ENCODE measurements at regions not wholly inside any gene's neighbourhood (a gene's known extent, or its start where the extent isn't known, plus 50 kb on each side); places are given as distances from the start of the nearest gene placed in this dataset.

DNA sequence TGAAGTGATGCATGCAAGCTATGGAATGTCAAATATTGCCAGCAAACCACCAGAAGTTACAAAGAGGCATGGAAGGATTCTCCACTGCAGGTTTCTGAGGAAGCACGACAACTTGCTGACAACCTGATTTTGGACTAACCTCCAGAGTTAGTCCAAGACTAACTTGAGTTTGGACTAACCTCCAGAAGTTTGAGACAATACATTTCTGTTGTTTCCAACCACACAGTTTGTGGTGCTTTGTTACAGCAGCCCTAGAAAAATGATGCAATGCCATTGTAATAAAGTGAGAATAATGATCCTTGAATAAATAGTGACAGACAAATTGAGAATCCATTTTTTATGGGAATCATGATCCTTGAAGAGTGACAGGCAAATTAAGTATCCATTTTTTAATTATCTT lies 169.9 kb upstream of the HDDC2 start:
- Histone ChIP-seq H3K9me3 (ENCODE audit: insufficient read depth, low read length) (no peaks in the 10 kb centered on the region), H3K79me2 (ENCODE audit: insufficient read depth, low read length) (no peaks in the 10 kb centered on the region), H3K9me2 (replicated peaks; ENCODE audit: insufficient read depth, low read length) (no peaks in the 10 kb centered on the region), H3K36me3 (ENCODE audit: low read length) (no peaks in the 10 kb centered on the region), H3K4me3 (ENCODE audit: insufficient read depth, low read length, poor library complexity, severe bottlenecking) (no peak overlapping the region), H3K4me2 (ENCODE audit: low read depth, low read length, poor library complexity, severe bottlenecking) (no peak overlapping the region), H4K20me1 (ENCODE audit: low read depth, low read length) (no peaks in the 10 kb centered on the region), H3K27ac (ENCODE audit: low read depth, low read length) (no peak overlapping the region), H3K27me3 (ENCODE audit: low read length) (no peaks in the 10 kb centered on the region; the same call in 1 of the 2 replicates), H3K9ac (ENCODE audit: low read length) (no peak overlapping the region), H3F3A (ENCODE audit: insufficient read depth) (no peaks in the 10 kb centered on the region), H2AFZ (ENCODE audit: low read depth, low read length, severe bottlenecking) (no peak overlapping the region)
- TF ChIP-seq, protein P1, sequence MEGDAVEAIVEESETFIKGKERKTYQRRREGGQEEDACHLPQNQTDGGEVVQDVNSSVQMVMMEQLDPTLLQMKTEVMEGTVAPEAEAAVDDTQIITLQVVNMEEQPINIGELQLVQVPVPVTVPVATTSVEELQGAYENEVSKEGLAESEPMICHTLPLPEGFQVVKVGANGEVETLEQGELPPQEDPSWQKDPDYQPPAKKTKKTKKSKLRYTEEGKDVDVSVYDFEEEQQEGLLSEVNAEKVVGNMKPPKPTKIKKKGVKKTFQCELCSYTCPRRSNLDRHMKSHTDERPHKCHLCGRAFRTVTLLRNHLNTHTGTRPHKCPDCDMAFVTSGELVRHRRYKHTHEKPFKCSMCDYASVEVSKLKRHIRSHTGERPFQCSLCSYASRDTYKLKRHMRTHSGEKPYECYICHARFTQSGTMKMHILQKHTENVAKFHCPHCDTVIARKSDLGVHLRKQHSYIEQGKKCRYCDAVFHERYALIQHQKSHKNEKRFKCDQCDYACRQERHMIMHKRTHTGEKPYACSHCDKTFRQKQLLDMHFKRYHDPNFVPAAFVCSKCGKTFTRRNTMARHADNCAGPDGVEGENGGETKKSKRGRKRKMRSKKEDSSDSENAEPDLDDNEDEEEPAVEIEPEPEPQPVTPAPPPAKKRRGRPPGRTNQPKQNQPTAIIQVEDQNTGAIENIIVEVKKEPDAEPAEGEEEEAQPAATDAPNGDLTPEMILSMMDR (IDR thresholded peaks at IDR 0.05; ENCODE audit: insufficient read depth, low read length, poor library complexity, severe bottlenecking), result no peak
- no peak for TF ChIP-seq EZH2phosphoT487 (conservative IDR thresholded peaks at IDR 0.05; ENCODE audit: low read length)

DNA sequence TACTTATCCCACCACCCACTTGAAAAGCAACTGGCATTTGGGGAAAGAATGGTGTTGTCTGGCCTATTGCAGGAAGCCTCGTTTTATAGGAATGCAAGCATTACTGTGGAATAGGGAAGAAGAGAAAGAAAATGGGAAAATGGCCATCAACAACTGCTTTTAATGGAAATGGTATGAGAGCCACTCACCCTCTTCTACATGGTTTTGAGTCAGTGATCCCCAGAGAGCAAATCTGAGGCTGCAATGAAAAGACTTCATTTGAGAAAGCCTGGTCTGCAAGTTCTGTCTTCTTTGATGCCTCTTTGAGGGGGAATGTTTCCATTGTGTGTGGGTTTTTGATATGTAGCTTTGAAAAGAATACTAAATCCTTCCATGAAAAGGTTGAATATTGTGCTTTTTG lies 172.3 kb upstream of the HDDC2 start:
- H3K9ac ChIP-seq (ENCODE audit: low read length), result no peak overlapping the region
- no peak overlapping the region for H3K27ac ChIP-seq (ENCODE audit: low read depth, low read length)
- no peaks in the 10 kb centered on the region for H3K9me3 ChIP-seq (ENCODE audit: insufficient read depth, low read length)
- no peak overlapping the region for H3K4me3 ChIP-seq (ENCODE audit: insufficient read depth, low read length, poor library complexity, severe bottlenecking)
- H4K20me1 ChIP-seq (ENCODE audit: low read depth, low read length), result no peaks in the 10 kb centered on the region
- TF ChIP-seq, protein P1 (IDR thresholded peaks at IDR 0.05; ENCODE audit: insufficient read depth, low read length, poor library complexity, severe bottlenecking), result no peak
- no peak for TF ChIP-seq EZH2phosphoT487 (conservative IDR thresholded peaks at IDR 0.05; ENCODE audit: low read length)
- H3K9me2 ChIP-seq (replicated peaks; ENCODE audit: insufficient read depth, low read length), result no peaks in the 10 kb centered on the region
- no peak overlapping the region for H2AFZ ChIP-seq (ENCODE audit: low read depth, low read length, severe bottlenecking)
- H3K27me3 ChIP-seq (ENCODE audit: low read length), result no peaks in the 10 kb centered on the region; the same call in 1 of the 2 replicates
- H3F3A ChIP-seq (ENCODE audit: insufficient read depth), result no peaks in the 10 kb centered on the region
- H3K36me3 ChIP-seq (ENCODE audit: low read length), result no peaks in the 10 kb centered on the region
- no peak overlapping the region for H3K4me2 ChIP-seq (ENCODE audit: low read depth, low read length, poor library complexity, severe bottlenecking)
- no peaks in the 10 kb centered on the region for H3K79me2 ChIP-seq (ENCODE audit: insufficient read depth, low read length)

DNA sequence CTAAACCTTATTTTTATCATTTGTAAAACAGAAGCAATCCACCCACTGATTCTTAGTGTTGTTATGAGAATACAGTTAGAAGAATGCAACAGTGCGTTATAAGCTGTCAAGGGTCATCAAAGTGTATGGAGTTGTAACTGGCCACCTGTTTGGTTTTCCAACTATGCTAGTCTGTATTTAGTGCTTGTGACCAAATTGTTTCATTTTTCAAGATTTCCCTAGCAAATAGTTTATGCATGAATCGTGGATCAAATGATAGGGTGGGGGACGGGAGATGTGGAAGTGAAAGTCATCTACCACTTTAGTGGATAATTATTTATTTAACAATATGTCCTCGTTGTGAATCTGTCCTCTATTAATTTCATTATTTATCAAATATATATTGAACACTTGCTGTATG lies 175.4 kb upstream of the HDDC2 start:
- H3K9me3 ChIP-seq (ENCODE audit: insufficient read depth, low read length), result no peaks in the 10 kb centered on the region
- H3K9ac ChIP-seq (ENCODE audit: low read length), result no peak overlapping the region
- H3K9me2 ChIP-seq (replicated peaks; ENCODE audit: insufficient read depth, low read length), result no peaks in the 10 kb centered on the region
- no peaks in the 10 kb centered on the region for H3K79me2 ChIP-seq (ENCODE audit: insufficient read depth, low read length)
- H3K4me3 ChIP-seq (ENCODE audit: insufficient read depth, low read length, poor library complexity, severe bottlenecking), result no peak overlapping the region
- TF ChIP-seq EZH2phosphoT487 (conservative IDR thresholded peaks at IDR 0.05; ENCODE audit: low read length), result no peak
- TF ChIP-seq, protein P1 (IDR thresholded peaks at IDR 0.05; ENCODE audit: insufficient read depth, low read length, poor library complexity, severe bottlenecking), result no peak
- no peaks in the 10 kb centered on the region for H4K20me1 ChIP-seq (ENCODE audit: low read depth, low read length)
- H2AFZ ChIP-seq (ENCODE audit: low read depth, low read length, severe bottlenecking), result no peak overlapping the region
- no peaks in the 10 kb centered on the region; the same call in 1 of the 2 replicates for H3K27me3 ChIP-seq (ENCODE audit: low read length)
- H3K4me2 ChIP-seq (ENCODE audit: low read depth, low read length, poor library complexity, severe bottlenecking), result no peak overlapping the region
- H3K27ac ChIP-seq (ENCODE audit: low read depth, low read length), result no peak overlapping the region
- H3F3A ChIP-seq (ENCODE audit: insufficient read depth), result no peaks in the 10 kb centered on the region
- no peaks in the 10 kb centered on the region for H3K36me3 ChIP-seq (ENCODE audit: low read length)

Data from SU-DHL-6 (cell line).